Trophoblast cell (in vitro differentiated cells and primary cell): ENCODE measurements at regions not wholly inside any gene's neighbourhood (a gene's known extent, or its start where the extent isn't known, plus 50 kb on each side); places are given as distances from the start of the nearest gene placed in this dataset.

Experiments
- DNase-seq, 2 donors: peaks; one replicate each; pipeline ENCODE4 v3.0.0-alpha.2; 2016
- H2AFZ ChIP-seq: 2 replicates; pipeline ENCODE4 v1.6.1; 2013; ENCODE audit warnings: low read length, moderate library complexity, mild to moderate bottlenecking; ENCODE audit not compliant: insufficient read depth, poor library complexity
- H2AK5ac ChIP-seq: 2 replicates; pipeline ENCODE4 v1.6.1; 2013; ENCODE audit warnings: mild to moderate bottlenecking, low read length
- H2BK120ac ChIP-seq: 2 replicates; pipeline ENCODE4 v1.6.1; 2013; ENCODE audit warnings: low read length, mild to moderate bottlenecking, moderate library complexity; ENCODE audit not compliant: insufficient read depth, poor library complexity
- H2BK12ac ChIP-seq: 2 replicates; pipeline ENCODE4 v1.6.1; 2013; ENCODE audit warnings: mild to moderate bottlenecking, low read length, moderate library complexity
- H2BK5ac ChIP-seq: 2 replicates; pipeline ENCODE4 v1.6.1; 2013; ENCODE audit warnings: low read length, low read depth, moderate library complexity, mild to moderate bottlenecking; ENCODE audit not compliant: poor library complexity
- H3K14ac ChIP-seq: 2 replicates; pipeline ENCODE4 v1.6.1; 2013; ENCODE audit warnings: mild to moderate bottlenecking, low read length
- H3K18ac ChIP-seq: 2 replicates; pipeline ENCODE4 v1.6.1; 2013; ENCODE audit warnings: mild to moderate bottlenecking, low read length
- H3K23ac ChIP-seq: 2 replicates; pipeline ENCODE4 v1.6.1; 2013; ENCODE audit warnings: low read length
- H3K27ac ChIP-seq: 2 replicates; pipeline ENCODE4 v1.5.1; 2013; ENCODE audit warnings: low read depth, mild to moderate bottlenecking, inconsistent platforms, low read length, moderate library complexity
- H3K27me3 ChIP-seq: 2 replicates; pipeline ENCODE4 v1.6.1; 2013; ENCODE audit warnings: inconsistent platforms, mild to moderate bottlenecking, low read length, moderate library complexity; ENCODE audit not compliant: insufficient read depth
- H3K36me3 ChIP-seq, 2 experiments: 1 replicate in 1 of 2; 2 replicates in 1 of 2; pipeline ENCODE4 v1.6.1; 2013; ENCODE audit warnings: low read length in 2 of 2, mild to moderate bottlenecking in 2 of 2, moderate library complexity in 1 of 2; ENCODE audit not compliant: insufficient read depth in 2 of 2, control insufficient read depth in 1 of 2
- H3K4ac ChIP-seq: 2 replicates; pipeline ENCODE4 v1.6.1; 2013; ENCODE audit warnings: low read depth, mild to moderate bottlenecking, low read length, moderate library complexity
- H3K4me1 ChIP-seq, 2 experiments: 1 replicate in 1 of 2; 2 replicates in 1 of 2; pipeline ENCODE4 v1.6.1; 2013; ENCODE audit warnings: low read length in 2 of 2, mild to moderate bottlenecking in 2 of 2, moderate library complexity in 1 of 2; ENCODE audit not compliant: insufficient read depth in 2 of 2, control insufficient read depth in 1 of 2
- H3K4me2 ChIP-seq: 2 replicates; pipeline ENCODE4 v1.6.1; 2013; ENCODE audit warnings: inconsistent platforms, mild to moderate bottlenecking, low read length, moderate library complexity
- H3K4me3 ChIP-seq: 2 replicates; pipeline ENCODE4 v1.5.1; 2013; ENCODE audit warnings: mild to moderate bottlenecking, low read depth, low read length, inconsistent platforms
- H3K79me1 ChIP-seq: one replicate; pipeline ENCODE4 v1.6.1; 2013; ENCODE audit warnings: low read length
- H3K79me2 ChIP-seq: 2 replicates; pipeline ENCODE4 v1.6.1; 2013; ENCODE audit warnings: low read length, mild to moderate bottlenecking; ENCODE audit not compliant: control insufficient read depth, insufficient read depth, poor library complexity
- H3K9ac ChIP-seq: 2 replicates; pipeline ENCODE4 v1.6.1; 2013; ENCODE audit warnings: mild to moderate bottlenecking, low read length
- H3K9me3 ChIP-seq: 2 replicates; pipeline ENCODE4 v1.6.1; 2013; ENCODE audit warnings: low read depth, mild to moderate bottlenecking, control low read depth, inconsistent platforms, low read length; ENCODE audit not compliant: insufficient read depth
- H4K12ac ChIP-seq: 2 replicates; pipeline ENCODE4 v1.6.1; 2013; ENCODE audit warnings: low read depth, mild to moderate bottlenecking, low read length, moderate library complexity
- H4K8ac ChIP-seq: 2 replicates; pipeline ENCODE4 v1.6.1; 2013; ENCODE audit warnings: low read depth, mild to moderate bottlenecking, low read length, moderate library complexity
- H4K91ac ChIP-seq: one replicate; pipeline ENCODE4 v1.6.1; 2013; ENCODE audit warnings: low read depth, mild to moderate bottlenecking, low read length, moderate library complexity
- whole genome bisulfite sequencing: extraction: QIAGEN DNeasy Blood & Tissue Kit; methylation state at CpG from one replicate; pipeline ENCODE4 v1.1.7; 2013; ENCODE audit warnings: missing lambda C conversion rate; ENCODE audit not compliant: insufficient read length, insufficient coverage; ENCODE audit errors: extremely low coverage; 5-methylcytosine and 5-hydroxymethylcytosine counted together

DNA sequence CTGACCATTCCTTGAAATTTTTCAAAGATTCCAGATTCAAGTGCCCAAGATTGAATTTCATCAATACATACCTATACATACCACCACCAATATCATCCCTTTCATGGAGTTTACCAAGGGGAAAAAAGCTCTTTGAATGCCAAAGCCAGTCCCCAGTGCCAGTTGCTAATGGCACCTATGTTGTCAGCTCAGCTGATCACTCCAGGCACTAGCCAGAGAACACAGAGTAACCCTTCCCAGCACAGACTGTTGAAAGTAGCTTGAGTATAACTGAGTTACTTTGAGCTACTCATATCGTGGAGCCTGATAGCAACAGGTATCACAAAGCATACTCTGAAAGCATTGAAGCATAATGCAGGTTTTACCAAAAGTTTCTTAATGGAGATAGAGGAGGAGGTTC is 133.9 kb upstream of the NFIA start:
- H3K79me2 ChIP-seq, result no peaks in the 10 kb centered on the region
- no peak for DNase-seq
- H2AK5ac ChIP-seq, result no peak overlapping the region
- no peak overlapping the region for H4K91ac ChIP-seq
- no peak overlapping the region for H3K9ac ChIP-seq
- H3K4me2 ChIP-seq, result no peak overlapping the region
- H3K36me3 ChIP-seq, result no peaks in the 10 kb centered on the region
- no peak overlapping the region for H4K8ac ChIP-seq
- H3K23ac ChIP-seq, result no peak overlapping the region
- H3K27ac ChIP-seq, result no peak overlapping the region
- H3K79me1 ChIP-seq, result no peaks in the 10 kb centered on the region
- no peak overlapping the region for H2AFZ ChIP-seq
- peaks cover 0 to 3% of the 10 kb centered on the region in 2 experiments for H3K4me1 ChIP-seq
- H3K27me3 ChIP-seq, result no peaks in the 10 kb centered on the region
- no peak overlapping the region for H2BK120ac ChIP-seq
- H2BK12ac ChIP-seq, result no peak overlapping the region
- H3K18ac ChIP-seq, result no peak overlapping the region
- peaks cover 2% of the 10 kb centered on the region for H3K9me3 ChIP-seq
- H3K14ac ChIP-seq, result no peak overlapping the region
- no peak overlapping the region for H3K4me3 ChIP-seq
- H2BK5ac ChIP-seq, result no peak overlapping the region
- no CpG with 5 or more reads among the region's 1 CpG for WGBS
- H4K12ac ChIP-seq, result no peak overlapping the region
- no peak overlapping the region for H3K4ac ChIP-seq

DNA sequence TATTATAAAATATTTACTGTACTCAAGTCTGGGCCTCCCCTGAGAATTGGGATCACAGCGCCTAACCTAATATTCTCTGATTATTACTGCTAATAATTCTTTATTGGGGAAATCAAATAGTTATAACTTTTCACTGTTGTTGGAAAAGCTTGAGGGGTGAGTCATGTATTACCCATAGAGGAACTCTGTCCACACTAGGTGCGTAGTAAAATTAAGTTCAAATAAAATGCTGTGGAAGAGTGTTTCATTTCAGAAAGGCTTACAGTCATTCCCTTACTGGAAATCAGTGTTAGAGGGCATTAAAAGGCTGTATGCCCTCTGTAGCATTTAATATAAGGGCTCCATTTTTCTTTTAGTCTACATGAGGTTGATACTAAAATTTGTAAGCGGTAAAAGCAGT is 135.0 kb upstream of the NFIA start:
- H2BK12ac ChIP-seq, result no peak overlapping the region
- H2BK120ac ChIP-seq, result no peak overlapping the region
- H2AK5ac ChIP-seq, result no peak overlapping the region
- no peak overlapping the region for H2BK5ac ChIP-seq
- H3K18ac ChIP-seq, result no peak overlapping the region
- no peak overlapping the region for H3K4me3 ChIP-seq
- H3K27ac ChIP-seq, result no peak overlapping the region
- peaks cover 5 to 11% of the 10 kb centered on the region in 2 experiments for H3K4me1 ChIP-seq
- DNase-seq, result no peak
- no peak overlapping the region for H4K12ac ChIP-seq
- no peak overlapping the region for H2AFZ ChIP-seq
- H4K8ac ChIP-seq, result no peak overlapping the region
- no peaks in the 10 kb centered on the region for H3K79me2 ChIP-seq
- no peak overlapping the region for H3K9ac ChIP-seq
- no peak overlapping the region for H3K23ac ChIP-seq
- H3K9me3 ChIP-seq, result peaks cover under 1% of the 10 kb centered on the region
- no peak overlapping the region for H3K4me2 ChIP-seq
- no peak overlapping the region for H4K91ac ChIP-seq
- no peak overlapping the region for H3K4ac ChIP-seq
- no peaks in the 10 kb centered on the region for H3K27me3 ChIP-seq
- H3K79me1 ChIP-seq, result peaks cover 5% of the 10 kb centered on the region
- H3K36me3 ChIP-seq, result no peaks in the 10 kb centered on the region
- no CpG with 5 or more reads among the region's 3 CpGs for WGBS
- H3K14ac ChIP-seq, result no peak overlapping the region

DNA sequence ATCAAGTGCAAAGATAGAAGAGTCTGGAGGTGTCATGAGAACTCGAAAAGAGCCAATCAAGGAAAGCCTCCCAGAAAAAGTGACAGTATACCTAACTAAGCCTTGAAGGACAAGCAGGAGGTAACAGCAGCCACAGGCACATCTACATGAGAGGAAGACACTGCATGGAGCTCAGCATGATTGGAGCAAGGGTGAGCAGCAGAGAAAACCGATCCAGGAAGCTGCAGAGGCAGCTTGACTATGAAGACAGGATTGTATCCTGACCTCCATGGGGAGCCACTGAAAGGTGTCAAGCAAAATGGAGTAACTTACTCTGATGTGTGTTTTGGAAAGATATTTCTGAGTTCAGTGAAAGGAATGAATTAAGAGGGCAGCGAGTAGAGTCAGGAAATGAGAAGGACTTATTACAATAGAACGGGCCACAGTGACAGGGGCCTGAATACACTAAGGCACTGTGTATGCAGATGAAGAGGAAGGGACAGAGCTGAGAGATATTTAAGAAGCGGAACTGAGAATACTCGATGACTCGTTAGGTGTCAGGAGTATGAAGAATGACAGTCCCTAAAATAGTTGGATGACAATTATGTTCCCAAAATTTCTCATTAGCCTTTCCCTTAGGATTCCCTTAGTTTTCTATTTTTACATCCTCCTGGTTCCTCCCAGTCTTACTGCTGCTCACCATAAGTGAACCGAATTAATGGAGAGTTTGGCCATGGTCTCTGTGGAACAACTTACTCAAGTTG is 139.3 kb upstream of the NFIA start:
- H2BK12ac ChIP-seq, result peak overlapping the region; percentile 21
- no peak overlapping the region for H4K91ac ChIP-seq
- H3K23ac ChIP-seq, result no peak overlapping the region
- H3K4me1 ChIP-seq, result peaks cover 5 to 10% of the 10 kb centered on the region in 2 experiments
- no peak overlapping the region for H3K4me3 ChIP-seq
- H4K12ac ChIP-seq, result no peak overlapping the region
- H4K8ac ChIP-seq, result no peak overlapping the region
- no peaks in the 10 kb centered on the region for H3K36me3 ChIP-seq
- H2BK5ac ChIP-seq, result peak overlapping the region; percentile 8
- H3K14ac ChIP-seq, result no peak overlapping the region
- no peaks in the 10 kb centered on the region for H3K9me3 ChIP-seq
- no peak for DNase-seq
- no peak overlapping the region for H2BK120ac ChIP-seq
- H3K4me2 ChIP-seq, result no peak overlapping the region
- H2AK5ac ChIP-seq, result no peak overlapping the region
- peak overlapping the region; percentile 45 for H3K27ac ChIP-seq
- no peak overlapping the region for H3K9ac ChIP-seq
- no peaks in the 10 kb centered on the region for H3K27me3 ChIP-seq
- no peak overlapping the region for H3K4ac ChIP-seq
- peaks cover 5% of the 10 kb centered on the region for H3K79me1 ChIP-seq
- H2AFZ ChIP-seq, result no peak overlapping the region
- no CpG with 5 or more reads among the region's 8 CpGs for WGBS
- H3K18ac ChIP-seq, result no peak overlapping the region
- H3K79me2 ChIP-seq, result no peaks in the 10 kb centered on the region

DNA sequence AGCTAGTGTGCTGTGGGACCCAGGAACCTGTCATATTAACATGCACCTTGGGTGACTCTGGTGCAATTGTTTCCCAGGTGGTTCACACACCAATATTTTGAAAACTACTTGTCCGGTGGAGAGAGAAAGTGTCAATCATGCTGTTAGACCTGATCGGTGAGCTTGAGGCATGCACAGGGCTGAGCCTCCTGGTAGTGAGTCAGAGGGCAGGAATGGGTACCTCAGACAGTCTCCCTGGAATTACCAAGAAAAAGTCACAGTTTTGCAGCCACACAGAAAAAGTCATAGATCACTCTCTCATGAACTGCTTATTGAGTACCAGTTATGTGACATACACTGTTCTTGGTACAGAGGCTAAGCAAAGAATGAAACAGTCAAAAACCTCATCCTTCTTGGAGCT is 140.1 kb upstream of the NFIA start:
- Histone ChIP-seq H3K18ac (no peak overlapping the region), H3K14ac (no peak overlapping the region), H3K9me3 (no peaks in the 10 kb centered on the region), H2BK12ac (no peak overlapping the region), H4K8ac (no peak overlapping the region), H2AFZ (no peak overlapping the region), H4K12ac (no peak overlapping the region), H4K91ac (no peak overlapping the region), H2BK120ac (no peak overlapping the region), H3K27ac (peak overlapping the region; percentile 45), H3K23ac (no peak overlapping the region), H2AK5ac (no peak overlapping the region), H3K9ac (no peak overlapping the region), H3K4me1 (peaks cover 5 to 10% of the 10 kb centered on the region in 2 experiments), H3K27me3 (no peaks in the 10 kb centered on the region), H3K4ac (no peak overlapping the region), H3K4me3 (no peak overlapping the region), H3K79me2 (no peaks in the 10 kb centered on the region), H3K79me1 (peaks cover 5% of the 10 kb centered on the region), H3K36me3 (no peaks in the 10 kb centered on the region), H2BK5ac (no peak overlapping the region), H3K4me2 (peak overlapping the region; percentile 28)
- peak; percentile 87 to 96 for DNase-seq
- WGBS, result no CpG with 5 or more reads among the region's 2 CpGs
